ENCODE measurements at regions not wholly inside any gene's neighbourhood (a gene's known extent, or its start where the extent isn't known, plus 50 kb on each side); places are given as distances from the start of the nearest gene placed in this dataset.

GRCh38 chr13:44157606-44158005 is 216.0 kb upstream of the SERP2 start:
- DNase-seq, result no peak

DNA sequence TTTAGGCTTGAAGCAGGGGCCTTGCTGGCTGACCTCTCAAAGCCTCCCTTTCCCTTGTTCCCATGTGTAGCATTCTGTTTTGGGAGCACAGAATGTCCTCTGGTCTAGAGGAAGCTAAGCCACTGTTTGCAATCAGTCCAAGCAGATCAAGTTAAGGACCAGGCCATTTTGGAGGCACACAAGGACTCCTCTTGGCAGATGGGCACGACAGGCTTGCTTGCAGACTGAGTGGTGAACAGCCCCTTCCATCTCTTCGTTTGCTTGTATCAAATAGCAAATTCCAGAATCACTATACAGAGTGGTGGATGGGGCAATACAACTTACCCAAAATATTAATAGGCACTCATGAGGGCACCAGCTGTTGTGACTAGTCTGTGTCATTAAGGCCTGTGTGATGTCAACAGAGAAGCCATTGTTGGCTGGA is 215.5 kb upstream of the SERP2 start:
- DNase-seq, result no peak

GRCh38 chr13:44158881-44159632 is 214.6 kb upstream of the SERP2 start:
- DNase-seq, result no peak

- no peak for DNase-seq
Observed at GRCh38 chr13:44159633-44160279, 213.9 kb upstream of the SERP2 start.

- DNase-seq, result no peak
Observed at GRCh38 chr13:44160591-44161191, 212.9 kb upstream of the SERP2 start.

DNA sequence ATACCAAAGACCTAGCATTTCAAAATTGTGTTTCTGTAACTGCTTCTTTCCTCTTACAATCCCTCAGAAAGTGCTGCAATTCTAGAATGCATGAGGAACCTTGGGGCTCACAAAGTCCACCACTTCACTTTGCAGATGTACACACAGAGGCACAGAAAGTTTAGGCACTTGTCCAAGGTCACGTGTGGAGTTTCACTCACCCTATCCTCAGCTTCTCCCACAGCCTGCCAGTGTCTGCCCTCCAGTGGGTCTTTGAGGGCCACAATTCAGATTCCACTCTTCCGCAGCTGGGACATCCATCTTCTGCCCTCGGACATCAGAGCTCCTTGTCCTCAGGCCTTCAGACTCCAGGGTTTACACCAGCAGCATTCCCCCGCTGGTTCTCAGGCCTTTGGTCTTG is 210.5 kb upstream of the SERP2 start:
- DNase-seq, result no peak

DNA sequence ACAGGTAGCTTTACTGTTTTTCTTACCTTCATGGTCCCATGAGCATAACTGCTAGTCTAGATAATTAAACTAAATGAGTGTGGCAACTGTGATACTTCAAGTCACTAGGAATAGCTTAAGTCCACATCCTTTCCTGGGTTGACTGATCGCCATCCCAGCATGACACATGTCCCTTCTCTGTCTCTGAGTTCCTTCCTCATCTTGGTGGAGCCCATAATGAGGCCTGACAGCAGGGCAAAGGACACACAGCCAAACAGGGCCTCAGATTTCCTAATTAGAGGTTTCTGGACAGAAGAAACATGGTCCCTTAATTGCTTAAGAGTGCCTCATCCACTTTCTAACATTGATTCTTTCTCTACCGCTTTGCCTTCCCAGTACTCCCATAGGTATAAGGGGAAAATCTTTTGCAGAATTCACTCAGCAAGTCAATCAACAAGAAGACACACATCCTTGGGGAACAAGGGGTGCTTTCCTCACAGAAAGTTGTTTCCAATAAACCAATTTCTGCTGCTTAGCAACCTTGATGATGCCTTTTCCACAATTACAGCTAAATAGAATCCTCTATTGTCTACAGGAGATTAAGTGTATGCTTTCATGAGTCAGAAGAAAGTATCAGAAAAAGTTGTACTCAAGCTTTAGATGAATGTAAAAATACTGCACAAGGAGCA is 208.3 kb upstream of the SERP2 start:
- DNase-seq, result no peak

GRCh38 chr13:44165889-44166496 is 207.6 kb upstream of the SERP2 start:
- no peak for DNase-seq

GRCh38 chr13:44169018-44169911 is 204.4 kb upstream of the SERP2 start:
- DNase-seq, result no peak

DNA sequence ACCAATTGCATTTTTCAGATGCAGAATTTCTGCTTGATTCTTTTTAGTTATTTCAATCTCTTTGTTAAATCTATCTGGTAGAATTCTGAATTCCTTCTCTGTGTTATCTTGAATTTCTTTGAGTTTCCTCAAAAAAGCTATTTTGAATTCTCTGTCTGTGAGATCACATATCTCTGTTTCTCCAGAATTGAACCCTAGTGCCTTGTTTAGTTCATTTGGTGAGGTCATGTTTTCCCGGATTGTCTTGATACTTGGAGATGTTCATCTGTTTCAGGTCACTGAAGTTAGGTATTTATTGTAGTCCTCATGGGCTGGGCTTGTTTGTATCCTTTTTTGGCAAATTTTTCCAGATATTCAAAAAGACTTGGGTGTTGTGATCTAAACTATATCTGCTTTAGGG is 202.9 kb upstream of the SERP2 start:
- DNase-seq, result no peak

DNA sequence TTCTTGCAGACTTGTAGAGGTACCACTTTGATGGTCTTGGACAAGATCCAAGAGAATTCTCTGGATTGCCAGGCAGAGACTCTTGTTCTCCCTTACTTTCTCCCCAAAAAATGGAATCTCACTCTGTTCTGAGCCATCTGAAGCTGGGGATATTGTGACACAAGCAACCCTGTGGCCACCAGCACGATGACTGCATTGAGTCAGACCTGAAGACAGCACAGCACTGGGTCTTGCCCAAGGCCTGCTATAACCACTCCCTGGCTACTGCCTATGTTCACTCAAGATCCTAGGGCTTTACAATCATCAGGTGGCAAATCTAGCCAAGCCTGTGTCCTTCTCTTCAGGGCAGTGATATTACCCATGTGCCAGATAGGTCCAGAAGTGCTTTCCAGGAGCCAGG is 202.5 kb upstream of the SERP2 start:
- no peak for DNase-seq

GRCh38 chr13:44171861-44172260 is 201.8 kb upstream of the SERP2 start:
- DNase-seq, result no peak

DNA sequence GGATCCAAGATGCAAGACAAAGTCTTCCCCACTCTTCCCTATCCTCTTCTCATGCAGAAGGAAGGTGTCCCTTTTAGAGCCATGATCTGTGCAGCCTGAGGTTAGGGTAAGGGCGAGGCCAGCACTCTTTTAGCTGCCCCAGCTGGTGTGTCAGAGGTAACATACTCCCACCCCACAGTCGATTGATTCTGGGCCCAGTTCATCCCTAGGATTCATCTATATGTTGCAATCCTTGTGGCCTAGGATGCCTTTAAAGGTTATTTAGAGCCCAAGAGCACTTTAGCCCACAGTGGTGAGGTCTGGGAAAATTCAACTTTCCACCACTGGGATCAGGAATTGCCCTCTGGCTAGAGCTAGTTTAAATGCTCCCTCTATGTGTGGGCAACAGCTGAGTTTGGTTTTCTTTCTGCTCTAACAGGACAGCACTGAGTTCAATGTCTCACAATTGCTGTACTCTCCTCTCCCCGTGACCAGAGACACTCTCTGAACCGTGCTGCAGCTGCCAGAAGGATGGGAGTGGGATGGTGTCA is 201.3 kb upstream of the SERP2 start:
- no peak for DNase-seq

DNA sequence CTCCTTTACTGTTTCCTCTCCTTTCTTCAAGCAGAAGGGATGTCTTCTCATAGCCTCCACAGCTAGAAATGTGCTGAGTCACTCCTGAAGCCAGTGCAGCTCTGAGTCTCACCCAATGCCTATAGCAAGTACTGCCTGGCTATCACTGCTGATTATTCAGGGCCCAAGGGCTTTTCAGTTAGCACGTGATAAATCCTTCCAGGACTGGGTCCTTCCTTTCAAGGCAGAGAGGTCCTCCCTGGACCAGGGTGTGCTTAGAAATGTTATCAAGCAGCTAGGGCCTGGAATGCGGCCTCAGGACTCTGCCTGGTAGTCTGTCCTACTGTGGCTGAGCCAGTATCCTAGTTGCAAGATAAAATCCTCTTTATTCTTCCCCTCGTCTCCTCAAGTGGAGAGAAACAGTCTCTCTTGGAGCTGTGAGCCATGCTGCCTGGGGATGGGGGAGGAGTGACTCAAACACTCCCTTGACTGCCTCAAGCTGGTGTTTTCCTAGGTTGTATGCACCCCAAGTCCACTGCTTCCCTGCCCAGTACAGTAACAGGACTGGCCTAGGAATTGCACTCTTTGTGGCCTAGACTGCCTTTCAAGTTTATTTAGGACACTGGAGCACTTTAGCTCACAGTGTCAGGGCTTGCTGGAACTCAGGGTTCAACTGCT is 198.7 kb upstream of the SERP2 start:
- no peak for DNase-seq

- no peak for DNase-seq
Observed at GRCh38 chr13:44176173-44176572, 197.5 kb upstream of the SERP2 start.

- DNase-seq, result no peak
Observed at GRCh38 chr13:44180876-44181536, 192.6 kb upstream of the SERP2 start.

GRCh38 chr13:44181931-44182330 is 191.7 kb upstream of the SERP2 start:
- no peak for DNase-seq

DNA sequence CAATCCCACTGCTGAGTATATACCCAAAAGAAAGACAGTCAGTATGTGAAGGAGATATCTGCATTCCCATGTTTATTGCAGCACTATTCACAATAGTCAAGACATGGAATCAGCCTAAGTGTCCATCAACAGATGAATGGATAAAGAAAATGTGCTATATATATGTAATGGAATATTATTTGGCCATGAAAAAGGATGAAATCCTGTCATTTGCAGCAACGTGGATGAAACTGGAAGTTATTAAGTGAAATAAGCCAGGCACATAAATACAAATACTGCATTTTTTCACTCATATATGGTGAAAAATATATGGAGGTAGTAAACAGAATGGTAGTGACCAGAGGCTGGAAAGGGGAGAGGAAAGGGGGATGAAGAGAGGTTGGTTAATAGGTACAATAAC is 188.9 kb upstream of the SERP2 start:
- DNase-seq, result no peak

- no peak for DNase-seq
Observed at GRCh38 chr13:44188257-44188656, 185.4 kb upstream of the SERP2 start.

GRCh38 chr13:44189085-44189484 is 184.5 kb upstream of the SERP2 start:
- no peak for DNase-seq

- DNase-seq, result no peak
Observed at GRCh38 chr13:44191103-44191502, 182.5 kb upstream of the SERP2 start.
